GM23248 (cell line): ENCODE measurements at regions not wholly inside any gene's neighbourhood (a gene's known extent, or its start where the extent isn't known, plus 50 kb on each side); places are given as distances from the start of the nearest gene placed in this dataset.

Experiments
- DNase-seq: peaks from one replicate; pipeline ENCODE4 v3.0.0-alpha.2; 2015
- H2AFZ ChIP-seq: fragments of 200-600 bp; sonication (generic); 2 replicates; pipeline ENCODE4 v1.6.1; 2016; ENCODE audit warnings: antibody characterized with exemption
- H3F3A ChIP-seq: fragments of 200-600 bp; sonication (generic); 2 replicates; pipeline ENCODE4 v1.6.1; 2016; ENCODE audit warnings: mild to moderate bottlenecking, antibody characterized with exemption, mixed run types; ENCODE audit not compliant: insufficient read depth
- H3K27ac ChIP-seq: fragments of 200-600 bp; sonication (generic); 2 replicates; pipeline ENCODE4 v1.5.1; 2016; ENCODE audit warnings: mild to moderate bottlenecking
- H3K27me3 ChIP-seq: fragments of 200-600 bp; sonication (generic); replicated peaks from 2 replicates; pipeline ENCODE4 v1.6.1; 2016; ENCODE audit warnings: mild to moderate bottlenecking; ENCODE audit not compliant: insufficient read depth
- H3K36me3 ChIP-seq: fragments of 200-600 bp; sonication (generic); 2 replicates; pipeline ENCODE4 v1.6.1; 2016; ENCODE audit warnings: low read depth, mild to moderate bottlenecking
- H3K4me1 ChIP-seq: fragments of 200-600 bp; sonication (generic); 2 replicates; pipeline ENCODE4 v1.6.1; 2016; ENCODE audit warnings: mild to moderate bottlenecking; ENCODE audit not compliant: insufficient read depth
- H3K4me2 ChIP-seq: fragments of 200-600 bp; sonication (generic); one replicate; pipeline ENCODE4 v1.6.1; 2016; ENCODE audit warnings: mild to moderate bottlenecking; ENCODE audit not compliant: unreplicated experiment
- H3K4me3 ChIP-seq: fragments of 200-600 bp; sonication (generic); 2 replicates; pipeline ENCODE4 v1.5.1; 2016; ENCODE audit warnings: mild to moderate bottlenecking
- H3K79me2 ChIP-seq: fragments of 200-600 bp; sonication (generic); 2 replicates; pipeline ENCODE4 v1.6.1; 2016; ENCODE audit warnings: mild to moderate bottlenecking; ENCODE audit not compliant: insufficient read depth
- H3K9ac ChIP-seq: fragments of 200-600 bp; sonication (generic); 2 replicates; pipeline ENCODE4 v1.6.1; 2016; ENCODE audit warnings: mild to moderate bottlenecking
- H3K9me2 ChIP-seq: fragments of 200-600 bp; sonication (generic); 2 replicates; pipeline ENCODE4 v1.6.1; 2016; ENCODE audit warnings: mixed run types, mild to moderate bottlenecking, moderate library complexity; ENCODE audit not compliant: insufficient read depth
- H3K9me3 ChIP-seq: fragments of 200-600 bp; sonication (generic); one replicate; pipeline ENCODE4 v1.6.1; 2017; ENCODE audit warnings: low read depth
- H4K20me1 ChIP-seq: fragments of 200-600 bp; sonication (generic); 2 replicates; pipeline ENCODE4 v1.6.0; 2016; ENCODE audit not compliant: insufficient read depth
- EZH2 ChIP-seq: fragments of 200-600 bp; sonication (generic); IDR thresholded peaks from 2 replicates; pipeline ENCODE4 v1.6.1; 2018; ENCODE audit warnings: antibody characterized with exemption, mild to moderate bottlenecking; ENCODE audit not compliant: insufficient read depth, poor library complexity, severe bottlenecking
- EZH2phosphoT487 ChIP-seq: fragments of 200-600 bp; sonication (generic); IDR thresholded peaks from 2 replicates; pipeline ENCODE4 v1.6.1; 2018; ENCODE audit warnings: antibody characterized with exemption, moderate library complexity, mild to moderate bottlenecking, low read depth; ENCODE audit not compliant: insufficient read depth
- WGBS, 2 experiments: methylation state at CpG; one replicate each; pipeline ENCODE4 v1.1.6; 2015 to 2017; ENCODE audit warnings: low lambda C conversion rate in 2 of 2, low coverage in 1 of 2; ENCODE audit errors: missing lambda C conversion rate in 2 of 2; 5-methylcytosine and 5-hydroxymethylcytosine counted together
- in situ Hi-C: fragments of 300-500 bp; cut with MboI; formaldehyde crosslinking; loops from 2 replicates; pipeline ENCODE4 v1.15.0; 2020

- Histone ChIP-seq H2AFZ (no peak overlapping the region), H3K9me3 (no peaks in the 10 kb centered on the region), H3K9ac (no peak overlapping the region), H3K27me3 (no peaks in the 10 kb centered on the region; the same call in 1 of the 2 replicates), H3K4me1 (no peaks in the 10 kb centered on the region), H4K20me1 (no peaks in the 10 kb centered on the region), H3K4me2 (no peak overlapping the region), H3K27ac (no peak overlapping the region), H3K4me3 (no peak overlapping the region), H3K79me2 (no peaks in the 10 kb centered on the region), H3F3A (no peaks in the 10 kb centered on the region; the same call in 1 of the 2 replicates), H3K9me2 (no peaks in the 10 kb centered on the region), H3K36me3 (no peaks in the 10 kb centered on the region)
- WGBS, 2 experiments: 40% methylated on average over 16 of the region's 16 CpGs
- in situ Hi-C loops: no loop called here
- DNase-seq: no peak
- no peak for TF ChIP-seq EZH2phosphoT487
- no peak for TF ChIP-seq EZH2
These were observed 240.1 kb upstream of the HDAC4 start for GRCh38 chr2:239640676-239641578.

DNA sequence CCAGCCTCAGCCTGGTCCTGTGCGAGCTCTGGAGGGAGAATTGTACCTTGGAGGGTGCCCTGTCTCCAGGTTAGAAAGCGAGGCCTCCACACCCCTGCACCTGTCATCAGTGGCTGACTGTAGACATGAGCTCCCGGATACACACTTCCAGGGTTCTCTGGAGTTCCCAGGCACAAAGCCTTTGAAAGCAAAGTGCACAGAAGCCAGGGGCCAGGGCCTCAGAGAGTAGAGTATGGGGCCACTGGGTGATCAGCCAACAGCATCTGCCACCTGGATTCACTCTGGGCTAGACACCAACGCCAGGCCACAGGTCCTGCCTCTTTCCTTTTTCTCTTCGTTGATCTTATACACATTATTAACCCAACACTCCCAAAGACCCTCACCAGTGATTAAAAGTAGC is 239.4 kb upstream of the HDAC4 start:
- no peak overlapping the region for H3K9ac ChIP-seq
- H3K27me3 ChIP-seq: no peaks in the 10 kb centered on the region; the same call in 1 of the 2 replicates
- no peaks in the 10 kb centered on the region for H3K36me3 ChIP-seq
- TF ChIP-seq EZH2: no peak
- no peak for TF ChIP-seq EZH2phosphoT487
- H3K27ac ChIP-seq: no peak overlapping the region
- H3K4me1 ChIP-seq: no peaks in the 10 kb centered on the region
- 21 to 40% methylated on average over 5 of the region's 5 CpGs for WGBS, 2 experiments
- H3K4me2 ChIP-seq: no peak overlapping the region
- no peaks in the 10 kb centered on the region; the same call in 1 of the 2 replicates for H3F3A ChIP-seq
- no peaks in the 10 kb centered on the region for H3K9me2 ChIP-seq
- no peak overlapping the region for H3K4me3 ChIP-seq
- no peaks in the 10 kb centered on the region for H3K79me2 ChIP-seq
- DNase-seq: no peak
- in situ Hi-C loops: no loop called here
- H2AFZ ChIP-seq: no peak overlapping the region
- H3K9me3 ChIP-seq: no peaks in the 10 kb centered on the region
- no peaks in the 10 kb centered on the region for H4K20me1 ChIP-seq

- DNase-seq: no peak
- Histone ChIP-seq H3K79me2 (no peaks in the 10 kb centered on the region), H3K4me2 (no peak overlapping the region), H3K9me3 (no peaks in the 10 kb centered on the region), H3K27me3 (no peaks in the 10 kb centered on the region; the same call in 1 of the 2 replicates), H2AFZ (no peak overlapping the region), H3K4me1 (no peaks in the 10 kb centered on the region), H4K20me1 (no peaks in the 10 kb centered on the region), H3F3A (no peaks in the 10 kb centered on the region; the same call in 1 of the 2 replicates), H3K4me3 (no peak overlapping the region), H3K9me2 (no peaks in the 10 kb centered on the region), H3K36me3 (no peaks in the 10 kb centered on the region), H3K27ac (no peak overlapping the region), H3K9ac (no peak overlapping the region)
- in situ Hi-C loops: no loop called here
- no peak for TF ChIP-seq EZH2phosphoT487
- no peak for TF ChIP-seq EZH2
- 28 to 31% methylated on average over 5 of the region's 5 CpGs for WGBS, 2 experiments
These were observed 238.8 kb upstream of the HDAC4 start for GRCh38 chr2:239639421-239640185.

GRCh38 chr2:239638376-239638775 is 237.6 kb upstream of the HDAC4 start:
- no peaks in the 10 kb centered on the region for H3K79me2 ChIP-seq
- in situ Hi-C loops: no loop called here
- no peak overlapping the region for H3K9ac ChIP-seq
- no peak overlapping the region for H3K4me2 ChIP-seq
- no peak for DNase-seq
- no peaks in the 10 kb centered on the region for H3K4me1 ChIP-seq
- H3K4me3 ChIP-seq: no peak overlapping the region
- H3K36me3 ChIP-seq: no peaks in the 10 kb centered on the region
- H2AFZ ChIP-seq: no peak overlapping the region
- H3K9me3 ChIP-seq: no peaks in the 10 kb centered on the region
- H3K9me2 ChIP-seq: no peaks in the 10 kb centered on the region
- no peaks in the 10 kb centered on the region for H4K20me1 ChIP-seq
- 12 to 15% methylated on average over 4 of the region's 4 CpGs for WGBS, 2 experiments
- TF ChIP-seq EZH2: no peak
- TF ChIP-seq EZH2phosphoT487: no peak
- H3F3A ChIP-seq: no peaks in the 10 kb centered on the region; the same call in 1 of the 2 replicates
- H3K27me3 ChIP-seq: no peaks in the 10 kb centered on the region; the same call in 1 of the 2 replicates
- H3K27ac ChIP-seq: no peak overlapping the region
